GM13976 (cell line): ENCODE measurements at regions not wholly inside any gene's neighbourhood (a gene's known extent, or its start where the extent isn't known, plus 50 kb on each side); places are given as distances from the start of the nearest gene placed in this dataset.

Experiments
- DNase-seq: peaks from one replicate; pipeline ENCODE4 v3.0.0; 2012; ENCODE audit warnings: low spot score
- in situ Hi-C: fragments of 300-500 bp; cut with MboI; formaldehyde crosslinking; loops from one replicate; pipeline ENCODE4 v1.12.0; 2022; ENCODE audit warnings: low sequenced_read_pairs, mixed read lengths, inconsistent platforms; ENCODE audit not compliant: unreplicated experiment
- TF ChIP-seq, protein P1 (sequence below): IDR thresholded peaks from 2 replicates; pipeline ENCODE4 v1.5.1; 2012; ENCODE audit warnings: borderline replicate concordance, mild to moderate bottlenecking; ENCODE audit not compliant: insufficient read depth; ENCODE audit errors: extremely low read depth, missing control alignments, control extremely low read depth

DNA sequence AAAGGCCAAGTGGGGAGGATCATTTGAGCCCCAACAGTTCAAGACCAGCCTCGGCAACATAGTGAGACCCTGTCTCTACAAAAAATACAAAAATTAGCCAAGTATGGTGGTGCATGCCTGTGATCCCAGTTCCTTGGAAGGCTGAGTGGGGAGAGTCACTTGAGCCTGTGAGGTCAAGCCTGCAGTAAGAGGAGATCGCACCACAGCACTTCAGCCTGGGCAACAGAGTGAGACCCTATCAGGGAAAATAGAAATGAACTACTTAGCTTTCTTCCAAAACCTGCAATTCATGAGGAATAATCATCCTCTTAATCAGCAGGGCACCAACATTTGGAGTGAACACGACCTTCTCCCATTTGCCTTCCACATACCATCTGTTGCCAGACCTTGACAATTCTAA is 96.1 kb downstream of the OR2K2 start:
- TF ChIP-seq, protein P1, sequence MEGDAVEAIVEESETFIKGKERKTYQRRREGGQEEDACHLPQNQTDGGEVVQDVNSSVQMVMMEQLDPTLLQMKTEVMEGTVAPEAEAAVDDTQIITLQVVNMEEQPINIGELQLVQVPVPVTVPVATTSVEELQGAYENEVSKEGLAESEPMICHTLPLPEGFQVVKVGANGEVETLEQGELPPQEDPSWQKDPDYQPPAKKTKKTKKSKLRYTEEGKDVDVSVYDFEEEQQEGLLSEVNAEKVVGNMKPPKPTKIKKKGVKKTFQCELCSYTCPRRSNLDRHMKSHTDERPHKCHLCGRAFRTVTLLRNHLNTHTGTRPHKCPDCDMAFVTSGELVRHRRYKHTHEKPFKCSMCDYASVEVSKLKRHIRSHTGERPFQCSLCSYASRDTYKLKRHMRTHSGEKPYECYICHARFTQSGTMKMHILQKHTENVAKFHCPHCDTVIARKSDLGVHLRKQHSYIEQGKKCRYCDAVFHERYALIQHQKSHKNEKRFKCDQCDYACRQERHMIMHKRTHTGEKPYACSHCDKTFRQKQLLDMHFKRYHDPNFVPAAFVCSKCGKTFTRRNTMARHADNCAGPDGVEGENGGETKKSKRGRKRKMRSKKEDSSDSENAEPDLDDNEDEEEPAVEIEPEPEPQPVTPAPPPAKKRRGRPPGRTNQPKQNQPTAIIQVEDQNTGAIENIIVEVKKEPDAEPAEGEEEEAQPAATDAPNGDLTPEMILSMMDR: no peak
- DNase-seq: no peak
- in situ Hi-C loops: no loop called here

DNA sequence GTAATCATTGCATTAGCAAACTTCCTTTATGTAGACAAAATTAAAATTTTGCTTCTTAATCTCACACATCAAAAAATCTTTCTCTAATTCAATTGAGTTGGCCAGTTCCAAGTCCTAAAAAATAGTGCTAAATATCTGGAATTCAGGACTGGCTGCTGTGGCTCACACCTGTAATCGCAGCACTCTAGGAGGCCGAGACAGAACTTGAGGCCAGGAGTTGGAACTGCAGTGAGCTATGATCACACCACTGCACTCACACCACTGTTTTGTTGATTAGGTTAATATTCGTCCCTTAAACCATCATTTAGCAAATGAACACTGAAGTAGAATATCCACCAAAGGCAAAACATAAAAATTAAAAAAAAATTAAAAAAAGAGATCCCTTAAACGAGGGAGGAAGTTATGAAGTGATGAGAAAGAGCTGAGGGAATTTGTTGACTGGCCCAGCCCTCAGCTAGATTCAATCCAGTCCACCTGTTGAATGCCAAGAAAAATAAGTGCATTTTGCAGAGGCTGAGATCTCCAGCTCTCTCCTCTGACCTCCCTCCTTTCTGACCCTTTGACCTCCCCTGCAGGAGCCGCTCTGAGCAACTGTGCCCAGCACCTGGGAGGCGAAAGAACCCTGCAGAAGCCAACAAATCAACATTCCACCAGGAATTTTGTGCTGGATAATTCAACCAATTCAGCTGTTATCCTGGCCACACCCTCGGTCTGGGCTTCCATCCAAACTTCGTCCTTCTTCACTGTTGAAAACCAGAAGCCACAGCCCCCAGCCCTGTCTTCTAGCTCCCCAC is 96.8 kb downstream of the OR2K2 start:
- DNase-seq: no peak
- in situ Hi-C loops: no loop called here
- TF ChIP-seq, protein P1: no peak

DNA sequence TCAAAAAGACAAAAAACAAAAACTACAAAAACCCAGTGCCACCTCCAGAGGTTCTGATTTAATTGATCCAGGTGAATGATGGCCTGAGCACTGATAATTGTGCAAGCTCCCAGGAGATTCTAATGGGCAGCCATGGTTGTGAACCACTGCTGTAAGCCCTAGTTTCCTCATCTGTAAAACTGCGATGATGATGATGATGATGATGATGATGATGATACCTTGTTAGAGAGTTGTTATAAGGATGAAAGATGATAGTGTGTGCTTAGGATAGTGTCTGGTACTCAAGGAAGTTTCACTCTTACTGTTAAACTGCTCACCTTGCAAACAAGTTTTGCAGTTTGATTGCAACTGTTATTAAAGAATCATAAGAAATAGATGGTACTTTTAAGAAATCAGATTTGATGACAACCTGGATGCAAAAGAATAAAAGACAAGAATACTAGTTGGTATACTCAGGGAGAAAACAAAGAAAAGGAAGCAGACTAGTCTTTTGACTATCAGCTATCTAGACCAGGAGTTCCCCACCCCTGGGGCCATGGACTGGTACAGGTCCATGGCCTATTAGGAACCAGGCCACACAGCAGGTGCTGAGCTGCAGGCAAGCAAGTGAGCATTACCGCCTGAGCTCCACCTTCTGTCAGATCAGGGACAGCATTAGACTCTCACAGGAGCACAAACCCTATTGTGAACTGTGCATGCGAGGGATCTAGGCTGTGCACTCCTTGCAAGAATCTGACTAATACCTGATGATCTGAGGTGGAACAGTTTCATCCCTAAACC is 98.0 kb downstream of the OR2K2 start:
- TF ChIP-seq, protein P1: no peak
- DNase-seq: no peak
- in situ Hi-C loops: no loop called here

DNA sequence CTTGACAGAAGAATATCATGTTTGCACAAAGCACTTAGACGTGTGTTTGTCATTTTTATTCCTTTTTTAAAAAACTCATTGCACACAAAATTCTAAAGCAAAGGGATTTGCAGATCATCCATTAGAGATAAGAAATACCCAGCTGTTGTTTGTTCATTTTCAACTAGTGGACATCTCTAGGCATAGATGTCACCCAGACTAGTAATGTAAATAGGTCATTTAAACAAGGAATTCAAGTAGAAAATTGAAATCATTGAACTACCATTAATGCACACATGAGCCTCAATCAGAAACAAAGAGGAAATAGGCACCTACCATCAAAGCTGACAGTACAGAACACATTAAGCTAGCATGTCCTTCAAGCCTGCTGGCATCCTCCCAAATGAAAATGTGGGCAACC is 107.3 kb downstream of the OR2K2 start:
- in situ Hi-C loops: no loop called here
- TF ChIP-seq, protein P1: no peak
- DNase-seq: no peak

DNA sequence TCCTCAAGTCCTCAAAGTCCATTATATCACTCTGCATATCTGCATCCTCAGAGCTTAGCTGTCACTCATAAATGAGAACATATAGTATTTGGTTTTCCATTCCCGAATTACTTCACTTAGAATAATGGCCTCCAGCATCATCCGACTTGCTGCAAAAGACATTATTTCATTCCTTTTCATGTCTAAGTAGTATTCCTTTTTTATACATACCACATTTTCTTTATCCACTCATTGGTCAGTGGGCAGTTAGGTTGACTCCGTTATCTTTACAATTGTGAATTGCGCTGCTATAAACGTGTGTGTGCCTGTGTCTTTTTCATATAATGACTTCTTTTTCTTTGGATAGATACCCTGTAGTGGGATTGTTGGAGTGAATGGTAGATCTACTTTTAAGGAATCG is 117.2 kb downstream of the OR2K2 start:
- in situ Hi-C loops: no loop called here
- TF ChIP-seq, protein P1: no peak
- DNase-seq: no peak

DNA sequence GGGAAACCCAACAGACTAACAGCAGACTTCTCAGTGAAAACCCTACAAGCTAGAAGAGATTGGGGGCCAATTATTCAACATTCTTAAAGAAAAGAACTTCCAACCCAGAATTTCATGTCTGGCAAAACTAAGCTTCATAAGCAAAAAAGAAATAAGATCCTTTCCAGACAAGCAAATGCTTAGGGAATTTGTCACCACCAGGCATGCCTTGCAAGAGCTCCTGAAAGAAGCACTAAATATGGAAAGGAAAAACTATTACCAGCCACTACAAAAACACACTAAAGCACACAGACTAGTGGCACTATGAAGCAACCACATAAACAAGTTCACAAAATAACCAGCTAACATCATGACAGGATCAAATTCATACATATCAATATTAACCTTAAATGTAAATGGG is 131.1 kb downstream of the OR2K2 start:
- no peak for DNase-seq
- TF ChIP-seq, protein P1: no peak
- in situ Hi-C loops: no loop called here

DNA sequence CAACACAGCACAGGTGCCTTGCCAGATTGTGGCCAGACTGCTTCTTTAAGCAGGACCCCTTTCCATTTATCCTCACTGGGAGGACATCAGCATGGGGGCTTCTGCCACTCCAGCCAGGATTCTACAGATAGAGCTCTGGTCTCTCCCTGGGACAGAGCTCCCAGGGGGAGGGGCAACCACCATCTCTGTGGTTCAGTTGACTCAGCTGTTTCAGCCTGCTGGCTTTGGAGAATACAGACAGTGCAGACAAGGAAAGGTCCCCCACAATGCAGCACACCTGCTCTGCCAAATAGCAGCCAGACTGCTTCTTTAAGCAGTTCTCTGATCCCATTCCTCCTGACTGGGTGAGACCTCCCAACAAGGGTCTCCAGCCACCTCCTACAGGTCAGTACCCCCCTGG is 132.8 kb downstream of the OR2K2 start:
- TF ChIP-seq, protein P1: no peak
- DNase-seq: no peak
- in situ Hi-C loops: no loop called here
